Osteoblast (primary cell): ENCODE measurements at regions not wholly inside any gene's neighbourhood (a gene's known extent, or its start where the extent isn't known, plus 50 kb on each side); places are given as distances from the start of the nearest gene placed in this dataset.

Source experiments
- DNase-seq: peaks from one replicate; pipeline ENCODE4 v3.0.0; 2011; ENCODE audit warnings: low spot score, mixed read lengths; ENCODE audit not compliant: insufficient read length; ENCODE audit errors: missing footprints
- H2AFZ ChIP-seq: 2 replicates; pipeline ENCODE4 v1.6.0; 2011; ENCODE audit warnings: mild to moderate bottlenecking, low read length
- H3K27ac ChIP-seq: 2 replicates; pipeline ENCODE4 v1.5.1; 2011; ENCODE audit warnings: mild to moderate bottlenecking, low read depth, low read length, moderate library complexity
- H3K27me3 ChIP-seq: 2 replicates; pipeline ENCODE4 v1.6.0; 2012; ENCODE audit warnings: mild to moderate bottlenecking, control low read depth, inconsistent platforms, low read length, moderate library complexity; ENCODE audit not compliant: insufficient read depth
- H3K36me3 ChIP-seq: 2 replicates; pipeline ENCODE4 v1.5.1; 2011; ENCODE audit warnings: mild to moderate bottlenecking, low read length, control low read depth, moderate library complexity; ENCODE audit not compliant: insufficient read depth
- H3K4me1 ChIP-seq: 2 replicates; pipeline ENCODE4 v1.5.1; 2011; ENCODE audit warnings: mild to moderate bottlenecking, low read length, control low read depth, moderate library complexity; ENCODE audit not compliant: insufficient read depth
- H3K4me2 ChIP-seq: 2 replicates; pipeline ENCODE4 v1.6.0; 2011; ENCODE audit warnings: mild to moderate bottlenecking, low read length; ENCODE audit not compliant: insufficient read depth
- H3K4me3 ChIP-seq: fragments of 200-600 bp; sonication (generic); 3 replicates; pipeline ENCODE4 v1.5.1; 2012; ENCODE audit warnings: mild to moderate bottlenecking, low read length, inconsistent platforms; ENCODE audit not compliant: insufficient read depth
- H3K79me2 ChIP-seq: 2 replicates; pipeline ENCODE4 v1.6.0; 2012; ENCODE audit warnings: mild to moderate bottlenecking, low read length, control low read depth, inconsistent platforms; ENCODE audit not compliant: insufficient read depth
- H3K9me3 ChIP-seq: 2 replicates; pipeline ENCODE4 v1.5.1; 2011; ENCODE audit warnings: low read depth, low read length, control low read depth
- H4K20me1 ChIP-seq: 2 replicates; pipeline ENCODE4 v1.6.0; 2012; ENCODE audit warnings: mild to moderate bottlenecking, low read length, control low read depth; ENCODE audit not compliant: insufficient read depth
- TF ChIP-seq, protein P1 (sequence below): IDR thresholded peaks from 2 replicates; pipeline ENCODE4 v1.5.1; 2011; ENCODE audit warnings: mild to moderate bottlenecking, low read depth, low read length, moderate library complexity; ENCODE audit errors: extremely low read depth

GRCh38 chr14:97762386-97762785, 965.2 kb downstream of the VRK1 start:
- H3K4me3 ChIP-seq, result no peak overlapping the region
- TF ChIP-seq, protein P1, sequence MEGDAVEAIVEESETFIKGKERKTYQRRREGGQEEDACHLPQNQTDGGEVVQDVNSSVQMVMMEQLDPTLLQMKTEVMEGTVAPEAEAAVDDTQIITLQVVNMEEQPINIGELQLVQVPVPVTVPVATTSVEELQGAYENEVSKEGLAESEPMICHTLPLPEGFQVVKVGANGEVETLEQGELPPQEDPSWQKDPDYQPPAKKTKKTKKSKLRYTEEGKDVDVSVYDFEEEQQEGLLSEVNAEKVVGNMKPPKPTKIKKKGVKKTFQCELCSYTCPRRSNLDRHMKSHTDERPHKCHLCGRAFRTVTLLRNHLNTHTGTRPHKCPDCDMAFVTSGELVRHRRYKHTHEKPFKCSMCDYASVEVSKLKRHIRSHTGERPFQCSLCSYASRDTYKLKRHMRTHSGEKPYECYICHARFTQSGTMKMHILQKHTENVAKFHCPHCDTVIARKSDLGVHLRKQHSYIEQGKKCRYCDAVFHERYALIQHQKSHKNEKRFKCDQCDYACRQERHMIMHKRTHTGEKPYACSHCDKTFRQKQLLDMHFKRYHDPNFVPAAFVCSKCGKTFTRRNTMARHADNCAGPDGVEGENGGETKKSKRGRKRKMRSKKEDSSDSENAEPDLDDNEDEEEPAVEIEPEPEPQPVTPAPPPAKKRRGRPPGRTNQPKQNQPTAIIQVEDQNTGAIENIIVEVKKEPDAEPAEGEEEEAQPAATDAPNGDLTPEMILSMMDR, result no peak
- H2AFZ ChIP-seq, result no peak overlapping the region
- H3K4me1 ChIP-seq, result no peaks in the 10 kb centered on the region
- DNase-seq, result no peak
- H3K36me3 ChIP-seq, result no peaks in the 10 kb centered on the region
- no peaks in the 10 kb centered on the region for H3K79me2 ChIP-seq
- H3K27ac ChIP-seq, result no peak overlapping the region
- H4K20me1 ChIP-seq, result no peaks in the 10 kb centered on the region
- no peaks in the 10 kb centered on the region for H3K9me3 ChIP-seq
- no peaks in the 10 kb centered on the region for H3K27me3 ChIP-seq
- H3K4me2 ChIP-seq, result no peak overlapping the region

DNA sequence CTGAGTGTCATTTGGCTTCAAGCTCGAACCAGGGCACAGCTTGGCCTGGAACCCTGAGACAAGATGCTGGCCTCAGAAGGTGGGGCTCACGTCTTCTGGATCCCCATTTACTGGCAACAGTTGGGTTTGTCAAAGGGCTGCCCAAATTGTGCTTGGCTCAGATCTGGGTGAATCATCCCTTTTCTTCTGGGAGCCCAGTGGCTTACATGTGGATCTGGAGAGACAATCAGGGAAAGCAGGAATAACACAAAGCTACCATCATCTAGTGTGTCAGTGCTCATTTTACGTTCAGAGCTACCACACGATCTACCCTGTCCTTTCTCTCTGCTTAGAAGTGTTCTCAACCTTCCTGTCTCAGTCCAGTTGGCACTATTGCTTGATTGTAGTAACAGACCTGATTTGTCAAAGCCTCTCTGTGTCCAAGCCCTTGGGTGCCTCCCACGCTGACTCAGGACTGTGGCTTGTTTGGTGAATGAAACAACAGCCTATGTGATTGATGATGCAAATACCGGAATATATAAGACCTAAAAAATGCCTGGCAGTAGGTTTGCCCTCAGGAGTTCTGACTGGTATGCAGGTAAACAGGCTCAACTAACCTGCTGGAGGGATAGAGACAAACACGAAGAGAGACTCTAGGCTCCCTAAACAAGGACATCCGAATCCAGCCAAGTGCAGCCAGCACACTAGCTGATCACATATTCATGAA, 974.3 kb downstream of the VRK1 start:
- Histone ChIP-seq H3K9me3 (no peaks in the 10 kb centered on the region), H3K4me2 (no peak overlapping the region), H4K20me1 (no peaks in the 10 kb centered on the region), H3K4me1 (no peaks in the 10 kb centered on the region), H3K36me3 (no peaks in the 10 kb centered on the region), H2AFZ (no peak overlapping the region), H3K27me3 (no peaks in the 10 kb centered on the region), H3K27ac (no peak overlapping the region), H3K79me2 (no peaks in the 10 kb centered on the region), H3K4me3 (no peak overlapping the region)
- TF ChIP-seq, protein P1, result no peak
- DNase-seq, result no peak

- TF ChIP-seq, protein P1, result no peak
- H4K20me1 ChIP-seq, result no peaks in the 10 kb centered on the region
- no peak for DNase-seq
- H3K36me3 ChIP-seq, result no peaks in the 10 kb centered on the region
- H3K4me2 ChIP-seq, result no peak overlapping the region
- no peaks in the 10 kb centered on the region for H3K9me3 ChIP-seq
- H3K4me1 ChIP-seq, result no peaks in the 10 kb centered on the region
- H2AFZ ChIP-seq, result no peak overlapping the region
- H3K27me3 ChIP-seq, result no peaks in the 10 kb centered on the region
- H3K4me3 ChIP-seq, result no peak overlapping the region
- H3K27ac ChIP-seq, result no peak overlapping the region
- H3K79me2 ChIP-seq, result no peaks in the 10 kb centered on the region
These were observed 976.4 kb downstream of the VRK1 start for GRCh38 chr14:97773598-97773997.

DNA sequence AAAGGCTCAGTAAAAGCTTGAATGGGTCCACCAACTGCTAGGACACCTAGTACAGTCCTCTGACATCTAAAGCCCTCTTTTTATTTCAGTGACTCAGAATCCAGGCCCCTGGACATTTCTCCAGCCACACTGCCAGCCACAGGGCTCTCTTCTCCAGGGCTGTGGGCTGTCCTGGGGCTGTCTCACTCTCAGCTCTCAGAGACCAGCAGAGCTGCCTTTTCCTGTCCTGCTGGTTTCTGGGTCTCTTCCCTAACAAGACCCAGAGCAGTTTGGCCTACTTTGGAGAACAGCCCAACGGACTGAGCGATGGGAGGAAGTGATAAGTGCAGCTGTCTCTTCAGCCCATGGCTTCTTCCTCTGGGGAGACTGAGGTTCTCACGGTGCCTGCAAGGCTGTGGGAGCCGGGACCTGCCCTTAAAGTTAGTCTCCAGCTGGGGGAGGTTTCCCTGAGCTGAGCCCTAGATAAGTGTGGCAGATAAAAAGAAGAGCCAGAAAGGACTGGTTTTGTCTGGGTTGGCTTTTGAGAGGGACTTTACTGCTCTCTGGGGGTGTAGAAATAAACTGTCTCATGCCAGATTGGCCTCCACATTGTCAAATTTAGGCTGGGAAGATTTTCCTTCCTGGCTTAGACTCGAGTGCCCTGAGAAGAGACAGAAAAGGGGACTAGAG, 979.8 kb downstream of the VRK1 start:
- no peaks in the 10 kb centered on the region for H4K20me1 ChIP-seq
- no peaks in the 10 kb centered on the region for H3K4me1 ChIP-seq
- H3K4me2 ChIP-seq, result no peak overlapping the region
- H3K36me3 ChIP-seq, result no peaks in the 10 kb centered on the region
- no peaks in the 10 kb centered on the region for H3K79me2 ChIP-seq
- H3K27ac ChIP-seq, result no peak overlapping the region
- no peak overlapping the region for H2AFZ ChIP-seq
- no peak overlapping the region for H3K4me3 ChIP-seq
- peaks cover 3% of the 10 kb centered on the region for H3K9me3 ChIP-seq
- no peaks in the 10 kb centered on the region for H3K27me3 ChIP-seq
- TF ChIP-seq, protein P1, result no peak
- no peak for DNase-seq
